LoVo (cell line): ENCODE measurements at regions not wholly inside any gene's neighbourhood (a gene's known extent, or its start where the extent isn't known, plus 50 kb on each side); places are given as distances from the start of the nearest gene placed in this dataset.

ENCODE experiments used
- DNase-seq: peaks from one replicate; pipeline ENCODE4 v3.0.0-alpha.2; 2016; ENCODE audit warnings: low spot score

- DNase-seq: no peak
Observed at GRCh38 chr16:55118701-55119260, 188.1 kb downstream of the IRX5 start.

GRCh38 chr16:55120408-55120807, 189.7 kb downstream of the IRX5 start:
- no peak for DNase-seq

GRCh38 chr16:55120826-55121225, 190.2 kb downstream of the IRX5 start:
- DNase-seq: no peak

GRCh38 chr16:55123652-55124051, 193.0 kb downstream of the IRX5 start:
- DNase-seq: no peak

GRCh38 chr16:55125818-55126385, 195.2 kb downstream of the IRX5 start:
- DNase-seq: no peak

- DNase-seq: no peak
Observed at GRCh38 chr16:55126456-55126855, 195.8 kb downstream of the IRX5 start.

- DNase-seq: no peak
Observed at GRCh38 chr16:55130456-55130855, 193.5 kb upstream of the IRX6 start.

GRCh38 chr16:55130911-55131310, 193.1 kb upstream of the IRX6 start:
- no peak for DNase-seq

- no peak for DNase-seq
Observed at GRCh38 chr16:55133654-55134053, 190.3 kb upstream of the IRX6 start.

- DNase-seq: no peak
Observed at GRCh38 chr16:55136356-55137150, 187.4 kb upstream of the IRX6 start.

- DNase-seq: no peak
Observed at GRCh38 chr16:55138298-55138697, 185.7 kb upstream of the IRX6 start.

GRCh38 chr16:55142405-55142804, 181.6 kb upstream of the IRX6 start:
- no peak for DNase-seq

GRCh38 chr16:55144651-55145050, 179.4 kb upstream of the IRX6 start:
- no peak for DNase-seq

GRCh38 chr16:55145771-55146603, 178.0 kb upstream of the IRX6 start:
- DNase-seq: no peak

GRCh38 chr16:55146966-55147365, 177.0 kb upstream of the IRX6 start:
- DNase-seq: no peak

GRCh38 chr16:55147396-55147795, 176.6 kb upstream of the IRX6 start:
- DNase-seq: no peak

- no peak for DNase-seq
Observed at GRCh38 chr16:55149622-55150021, 174.4 kb upstream of the IRX6 start.

- no peak for DNase-seq
Observed at GRCh38 chr16:55151561-55152305, 172.3 kb upstream of the IRX6 start.

- DNase-seq: no peak
Observed at GRCh38 chr16:55152875-55153390, 171.1 kb upstream of the IRX6 start.

GRCh38 chr16:55154262-55154661, 169.7 kb upstream of the IRX6 start:
- no peak for DNase-seq

- no peak for DNase-seq
Observed at GRCh38 chr16:55154956-55155355, 169.0 kb upstream of the IRX6 start.

- no peak for DNase-seq
Observed at GRCh38 chr16:55155815-55156214, 168.2 kb upstream of the IRX6 start.
